ENCODE measurements at regions not wholly inside any gene's neighbourhood (a gene's known extent, or its start where the extent isn't known, plus 50 kb on each side); places are given as distances from the start of the nearest gene placed in this dataset.

GRCh38 chr7:20494566-20494965, 120.9 kb upstream of the ABCB5 start:
- no peak for TF ChIP-seq CTCF (IDR thresholded peaks at IDR 0.05; ENCODE audit: insufficient read depth, low read depth, low read length)
- TF ChIP-seq EZH2 (IDR thresholded peaks at IDR 0.05; ENCODE audit: insufficient read depth, low read length), result no peak

Data from astrocyte (in vitro differentiated cells and primary cell).